A549 (cell line): ENCODE measurements at regions not wholly inside any gene's neighbourhood (a gene's known extent, or its start where the extent isn't known, plus 50 kb on each side); places are given as distances from the start of the nearest gene placed in this dataset.

Experiments used
- CHD2 ChIP-seq: fragments of 150-350 bp; IDR thresholded peaks from 2 replicates; pipeline ENCODE4 v1.6.1; 2014; ENCODE audit warnings: low read length; ENCODE audit not compliant: partially characterized antibody
- FOSL2 ChIP-seq, 2 experiments: fragments of 450-650 bp in 1 of 2; fragments of >200 bp in 1 of 2; sonication (Bioruptor Twin) in 1 of 2; formaldehyde crosslinking; IDR thresholded peaks; 2 replicates each; pipeline versions ENCODE4 v1.5.0 to v1.6.1; 2016 to 2020; ENCODE audit warnings: mild to moderate bottlenecking in 1 of 2, moderate library complexity in 1 of 2
- JUN ChIP-seq, 2 experiments: fragments of >200 bp; sonication (Bioruptor Twin); formaldehyde crosslinking; IDR thresholded peaks; 2 replicates in 1 of 2; 3 replicates in 1 of 2; pipeline ENCODE4 v1.6.1; 2016 to 2017
- JUNB ChIP-seq: fragments of >200 bp; sonication (Bioruptor Twin); formaldehyde crosslinking; IDR thresholded peaks from 2 replicates; pipeline ENCODE4 v1.6.1; 2016
- KDM5A ChIP-seq: fragments of 200-600 bp; sonication (generic); IDR thresholded peaks from 2 replicates; pipeline ENCODE4 v1.6.1; 2016; ENCODE audit warnings: antibody characterized with exemption, mild to moderate bottlenecking
- MAFK ChIP-seq: fragments of 450-650 bp; IDR thresholded peaks from 2 replicates; pipeline ENCODE4 v1.6.1; 2014; ENCODE audit not compliant: partially characterized antibody
- MAZ ChIP-seq: fragments of 150-350 bp; IDR thresholded peaks from 2 replicates; pipeline ENCODE4 v1.6.1; 2014; ENCODE audit warnings: antibody characterized with exemption, low read depth, low read length, borderline replicate concordance
- POLR2A ChIP-seq: IDR thresholded peaks from 2 replicates; pipeline ENCODE4 v1.6.1; 2012; ENCODE audit warnings: mild to moderate bottlenecking, low read length
- RAD21 ChIP-seq, 2 experiments: fragments of >200 bp in 1 of 2; sonication (Bioruptor Twin) in 1 of 2; formaldehyde crosslinking in 1 of 2; IDR thresholded peaks in 1 of 2; conservative IDR thresholded peaks in 1 of 2; 2 replicates in 1 of 2; 3 replicates in 1 of 2; pipeline ENCODE4 v1.6.1; 2012 to 2018; ENCODE audit warnings: inconsistent platforms in 1 of 2
- RCOR1 ChIP-seq: fragments of 150-350 bp; IDR thresholded peaks from 2 replicates; pipeline ENCODE4 v1.6.1; 2014; ENCODE audit warnings: antibody characterized with exemption, low read length, low read depth
- RNF2 ChIP-seq: fragments of 200-600 bp; sonication (generic); IDR thresholded peaks from 2 replicates; pipeline ENCODE4 v1.6.1; 2016; ENCODE audit warnings: low read depth, mild to moderate bottlenecking, antibody characterized with exemption, moderate library complexity, borderline replicate concordance
- TF ChIP-seq, protein P1 (sequence below): IDR thresholded peaks from 2 replicates; pipeline ENCODE4 v1.6.1; 2012
- TF ChIP-seq, protein P2 (sequence below): fragments of >200 bp; sonication (Bioruptor Twin); formaldehyde crosslinking; IDR thresholded peaks from 3 replicates; pipeline ENCODE4 v1.5.1; 2016
- TF ChIP-seq, protein P3 (sequence below): fragments of 200-600 bp; sonication (generic); IDR thresholded peaks from 2 replicates; pipeline ENCODE4 v1.6.1; 2016; ENCODE audit warnings: antibody characterized with exemption, mild to moderate bottlenecking, moderate library complexity

DNA sequence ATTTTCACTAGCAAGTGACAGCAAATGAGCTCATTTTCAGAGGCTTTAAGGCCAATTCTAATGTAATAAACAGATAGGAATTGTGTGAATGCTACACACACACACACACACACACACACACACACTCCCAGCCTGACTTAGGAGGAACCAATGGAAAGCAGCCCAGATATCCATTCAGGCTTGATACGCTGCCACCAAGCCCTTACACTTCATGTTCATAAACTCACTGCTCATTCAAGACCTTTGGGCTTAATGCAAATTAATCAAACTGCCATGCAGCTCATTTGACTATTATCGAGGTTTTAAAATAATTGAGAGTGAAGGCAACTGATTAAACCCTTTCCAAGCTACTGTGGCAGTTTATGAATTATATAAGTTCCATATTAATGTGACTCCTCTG is 298.9 kb upstream of the NCKAP5 start:
- TF ChIP-seq RAD21 (conservative IDR thresholded peaks at IDR 0.05 in 1 of 2, IDR thresholded peaks at IDR 0.05 in 1 of 2), result no peak
- TF ChIP-seq RNF2, result no peak
- TF ChIP-seq JUNB, result no peak
- TF ChIP-seq, protein P1, sequence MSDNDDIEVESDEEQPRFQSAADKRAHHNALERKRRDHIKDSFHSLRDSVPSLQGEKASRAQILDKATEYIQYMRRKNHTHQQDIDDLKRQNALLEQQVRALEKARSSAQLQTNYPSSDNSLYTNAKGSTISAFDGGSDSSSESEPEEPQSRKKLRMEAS, result no peak
- TF ChIP-seq JUN (IDR thresholded peaks at IDR 0.05), result no peak
- TF ChIP-seq MAFK, result no peak
- TF ChIP-seq, protein P2, sequence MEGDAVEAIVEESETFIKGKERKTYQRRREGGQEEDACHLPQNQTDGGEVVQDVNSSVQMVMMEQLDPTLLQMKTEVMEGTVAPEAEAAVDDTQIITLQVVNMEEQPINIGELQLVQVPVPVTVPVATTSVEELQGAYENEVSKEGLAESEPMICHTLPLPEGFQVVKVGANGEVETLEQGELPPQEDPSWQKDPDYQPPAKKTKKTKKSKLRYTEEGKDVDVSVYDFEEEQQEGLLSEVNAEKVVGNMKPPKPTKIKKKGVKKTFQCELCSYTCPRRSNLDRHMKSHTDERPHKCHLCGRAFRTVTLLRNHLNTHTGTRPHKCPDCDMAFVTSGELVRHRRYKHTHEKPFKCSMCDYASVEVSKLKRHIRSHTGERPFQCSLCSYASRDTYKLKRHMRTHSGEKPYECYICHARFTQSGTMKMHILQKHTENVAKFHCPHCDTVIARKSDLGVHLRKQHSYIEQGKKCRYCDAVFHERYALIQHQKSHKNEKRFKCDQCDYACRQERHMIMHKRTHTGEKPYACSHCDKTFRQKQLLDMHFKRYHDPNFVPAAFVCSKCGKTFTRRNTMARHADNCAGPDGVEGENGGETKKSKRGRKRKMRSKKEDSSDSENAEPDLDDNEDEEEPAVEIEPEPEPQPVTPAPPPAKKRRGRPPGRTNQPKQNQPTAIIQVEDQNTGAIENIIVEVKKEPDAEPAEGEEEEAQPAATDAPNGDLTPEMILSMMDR, result no peak
- no peak for TF ChIP-seq RCOR1
- TF ChIP-seq, protein P3, sequence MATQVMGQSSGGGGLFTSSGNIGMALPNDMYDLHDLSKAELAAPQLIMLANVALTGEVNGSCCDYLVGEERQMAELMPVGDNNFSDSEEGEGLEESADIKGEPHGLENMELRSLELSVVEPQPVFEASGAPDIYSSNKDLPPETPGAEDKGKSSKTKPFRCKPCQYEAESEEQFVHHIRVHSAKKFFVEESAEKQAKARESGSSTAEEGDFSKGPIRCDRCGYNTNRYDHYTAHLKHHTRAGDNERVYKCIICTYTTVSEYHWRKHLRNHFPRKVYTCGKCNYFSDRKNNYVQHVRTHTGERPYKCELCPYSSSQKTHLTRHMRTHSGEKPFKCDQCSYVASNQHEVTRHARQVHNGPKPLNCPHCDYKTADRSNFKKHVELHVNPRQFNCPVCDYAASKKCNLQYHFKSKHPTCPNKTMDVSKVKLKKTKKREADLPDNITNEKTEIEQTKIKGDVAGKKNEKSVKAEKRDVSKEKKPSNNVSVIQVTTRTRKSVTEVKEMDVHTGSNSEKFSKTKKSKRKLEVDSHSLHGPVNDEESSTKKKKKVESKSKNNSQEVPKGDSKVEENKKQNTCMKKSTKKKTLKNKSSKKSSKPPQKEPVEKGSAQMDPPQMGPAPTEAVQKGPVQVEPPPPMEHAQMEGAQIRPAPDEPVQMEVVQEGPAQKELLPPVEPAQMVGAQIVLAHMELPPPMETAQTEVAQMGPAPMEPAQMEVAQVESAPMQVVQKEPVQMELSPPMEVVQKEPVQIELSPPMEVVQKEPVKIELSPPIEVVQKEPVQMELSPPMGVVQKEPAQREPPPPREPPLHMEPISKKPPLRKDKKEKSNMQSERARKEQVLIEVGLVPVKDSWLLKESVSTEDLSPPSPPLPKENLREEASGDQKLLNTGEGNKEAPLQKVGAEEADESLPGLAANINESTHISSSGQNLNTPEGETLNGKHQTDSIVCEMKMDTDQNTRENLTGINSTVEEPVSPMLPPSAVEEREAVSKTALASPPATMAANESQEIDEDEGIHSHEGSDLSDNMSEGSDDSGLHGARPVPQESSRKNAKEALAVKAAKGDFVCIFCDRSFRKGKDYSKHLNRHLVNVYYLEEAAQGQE, result no peak
- TF ChIP-seq POLR2A, result no peak
- no peak for TF ChIP-seq MAZ
- no peak for TF ChIP-seq CHD2
- TF ChIP-seq FOSL2 (IDR thresholded peaks at IDR 0.05), result no peak
- TF ChIP-seq FOSL2 (CRISPR knock-in tag; IDR thresholded peaks at IDR 0.05), result no peak
- no peak for TF ChIP-seq KDM5A
